GM12878 (cell line): ENCODE measurements at regions not wholly inside any gene's neighbourhood (a gene's known extent, or its start where the extent isn't known, plus 50 kb on each side); places are given as distances from the start of the nearest gene placed in this dataset.

Experiments
- ATAC-seq: fragments of 200-7000 bp; cut with Tn5 transposase; 3 replicates; pipeline ENCODE4 v1.9.1; 2020; ENCODE audit warnings: mild to moderate bottlenecking, moderate library complexity
- BruUV-seq: library from RNA; stranded (reverse); fragments of 400-500 nt; replicated peaks from 2 replicates; lab custom pipeline; 2021; lab: Mats Ljungman, UMichigan
- CTCF ChIA-PET: fragments of 300-600 bp; sonication (Branson Sonifier 250); formaldehyde crosslinking; extraction: SDS; loops from one replicate; lab custom pipeline; 2021; ENCODE audit warnings: inconsistent platforms; lab: Yijun Ruan, JAX
- POLR2A ChIA-PET: fragments of 350-600 bp; formaldehyde crosslinking; extraction: SDS; loops from one replicate; lab custom pipeline; 2021; ENCODE audit warnings: inconsistent platforms; lab: Charles Lee
- RAD21 ChIA-PET: fragments of 300-600 bp; sonication (Branson Sonifier 250); formaldehyde crosslinking; loops from one replicate; lab custom pipeline; 2023; ENCODE audit warnings: antibody characterized with exemption; ENCODE audit not compliant: unreplicated experiment; lab: Charles Lee
- SMC1A ChIA-PET: fragments of 300-600 bp; sonication (Branson Sonifier 250); formaldehyde crosslinking; loops from one replicate; lab custom pipeline; 2023; ENCODE audit not compliant: unreplicated experiment, uncharacterized antibody; lab: Charles Lee
- DNase-seq: peaks from one replicate; pipeline ENCODE4 v3.0.0-alpha.2; 2011; ENCODE audit warnings: low read depth, low spot score
- FAIRE-seq: peaks from 3 replicates; lab custom pipeline; 2011; peaks lifted over from hg19 to GRCh38; lab: Jason Lieb, UNC
- H2AFZ ChIP-seq: 2 replicates; pipeline ENCODE4 v1.6.0; 2011; ENCODE audit warnings: low read depth, low read length, control low read depth; ENCODE audit not compliant: control insufficient read depth
- H3K27ac ChIP-seq: 2 replicates; pipeline ENCODE4 v1.5.1; 2011; ENCODE audit warnings: control low read depth; ENCODE audit not compliant: control insufficient read depth, insufficient read depth
- H3K27me3 ChIP-seq, 2 experiments: replicated peaks in 1 of 2; 2 replicates each; pipeline versions ENCODE4 v1.6.0 to v1.6.1; 2011; ENCODE audit warnings: low read length in 1 of 2; ENCODE audit not compliant: control insufficient read depth in 2 of 2, insufficient read depth in 2 of 2
- H3K36me3 ChIP-seq, 2 experiments: 2 replicates each; pipeline ENCODE4 v1.5.1; 2011; ENCODE audit warnings: low read length in 1 of 2; ENCODE audit not compliant: control insufficient read depth in 2 of 2, insufficient read depth in 2 of 2
- H3K4me1 ChIP-seq: 2 replicates; pipeline ENCODE4 v1.6.1; 2011; ENCODE audit warnings: mild to moderate bottlenecking, low read length, moderate library complexity, mixed read lengths; ENCODE audit not compliant: control insufficient read depth, insufficient read depth
- H3K4me2 ChIP-seq: 2 replicates; pipeline ENCODE4 v1.6.0; 2011; ENCODE audit warnings: control low read depth; ENCODE audit not compliant: control insufficient read depth, insufficient read depth
- H3K4me3 ChIP-seq: fragments of 200-600 bp; sonication (generic); 2 replicates; pipeline ENCODE4 v1.5.1; 2016
- H3K79me2 ChIP-seq: 2 replicates; pipeline ENCODE4 v1.6.0; 2011; ENCODE audit warnings: low read length; ENCODE audit not compliant: control insufficient read depth, insufficient read depth
- H3K9ac ChIP-seq: 2 replicates; pipeline ENCODE4 v1.8.0; 2011; ENCODE audit warnings: low read length, control low read depth, mixed read lengths; ENCODE audit not compliant: control insufficient read depth, insufficient read depth
- H3K9me3 ChIP-seq: replicated peaks from 3 replicates; pipeline ENCODE4 v1.5.1; 2011; ENCODE audit warnings: mild to moderate bottlenecking, low read length; ENCODE audit not compliant: control insufficient read depth, insufficient read depth
- H4K20me1 ChIP-seq: 2 replicates; pipeline ENCODE4 v1.6.0; 2011; ENCODE audit not compliant: control insufficient read depth, insufficient read depth
- BCLAF1 ChIP-seq: fragments of 450-650 bp; IDR thresholded peaks from 2 replicates; pipeline ENCODE4 v1.6.1; 2017; ENCODE audit warnings: antibody characterized with exemption, mild to moderate bottlenecking, moderate library complexity
- BHLHE40 ChIP-seq, 2 experiments: fragments of 450-650 bp in 1 of 2; IDR thresholded peaks; 2 replicates each; pipeline ENCODE4 v1.6.1; 2011 to 2017; ENCODE audit warnings: low read depth in 2 of 2, borderline replicate concordance in 1 of 2, improper control_type of control experiment in 1 of 2, low read length in 1 of 2, mild to moderate bottlenecking in 1 of 2
- BMI1 ChIP-seq: fragments of 450-650 bp; IDR thresholded peaks from 2 replicates; pipeline ENCODE4 v1.6.1; 2016; ENCODE audit warnings: mild to moderate bottlenecking, moderate library complexity, borderline replicate concordance
- BRCA1 ChIP-seq: IDR thresholded peaks from 2 replicates; pipeline ENCODE4 v1.6.1; 2011; ENCODE audit warnings: low read depth, low read length, improper control_type of control experiment
- CBX5 ChIP-seq: sonication (generic); IDR thresholded peaks from 2 replicates; pipeline ENCODE4 v1.6.1; 2016; ENCODE audit warnings: low read depth, moderate library complexity, mild to moderate bottlenecking, inconsistent platforms
- MAX ChIP-seq: IDR thresholded peaks from 2 replicates; pipeline ENCODE4 v1.6.1; 2012; ENCODE audit warnings: low read depth, low read length, improper control_type of control experiment
- TARDBP ChIP-seq: IDR thresholded peaks from 2 replicates; pipeline ENCODE4 v1.6.1; 2016; ENCODE audit warnings: borderline replicate concordance
- YBX1 ChIP-seq: fragments of 450-650 bp; IDR thresholded peaks from 2 replicates; pipeline ENCODE4 v1.6.1; 2016; ENCODE audit warnings: antibody characterized with exemption
- WGBS: methylation state at CpG from one replicate; pipeline ENCODE4 v1.1.6; 2016; ENCODE audit warnings: low lambda C conversion rate; ENCODE audit not compliant: insufficient replicate concordance, insufficient coverage; ENCODE audit errors: missing lambda C conversion rate; 5-methylcytosine and 5-hydroxymethylcytosine counted together
- in situ Hi-C: fragments of 300-500 bp; cut with MboI; formaldehyde crosslinking; loops from 9 replicates; pipeline ENCODE4 v1.14.3; 2018; ENCODE audit warnings: mixed read lengths
- intact Hi-C: fragments of 100-400 bp; cut with micrococcal nuclease; formaldehyde crosslinking; loops from one replicate; pipeline ENCODE4 v1.14.2; 2022; ENCODE audit not compliant: unreplicated experiment
- TF ChIP-seq, protein P1 (sequence below): fragments of 450-650 bp; IDR thresholded peaks from 2 replicates; pipeline ENCODE4 v1.6.1; 2018; ENCODE audit warnings: borderline replicate concordance, mild to moderate bottlenecking; ENCODE audit not compliant: partially characterized antibody
- TF ChIP-seq, protein P2 (sequence below): IDR thresholded peaks from 2 replicates; pipeline ENCODE4 v1.6.1; 2012; ENCODE audit warnings: low read depth, low read length, improper control_type of control experiment

DNA sequence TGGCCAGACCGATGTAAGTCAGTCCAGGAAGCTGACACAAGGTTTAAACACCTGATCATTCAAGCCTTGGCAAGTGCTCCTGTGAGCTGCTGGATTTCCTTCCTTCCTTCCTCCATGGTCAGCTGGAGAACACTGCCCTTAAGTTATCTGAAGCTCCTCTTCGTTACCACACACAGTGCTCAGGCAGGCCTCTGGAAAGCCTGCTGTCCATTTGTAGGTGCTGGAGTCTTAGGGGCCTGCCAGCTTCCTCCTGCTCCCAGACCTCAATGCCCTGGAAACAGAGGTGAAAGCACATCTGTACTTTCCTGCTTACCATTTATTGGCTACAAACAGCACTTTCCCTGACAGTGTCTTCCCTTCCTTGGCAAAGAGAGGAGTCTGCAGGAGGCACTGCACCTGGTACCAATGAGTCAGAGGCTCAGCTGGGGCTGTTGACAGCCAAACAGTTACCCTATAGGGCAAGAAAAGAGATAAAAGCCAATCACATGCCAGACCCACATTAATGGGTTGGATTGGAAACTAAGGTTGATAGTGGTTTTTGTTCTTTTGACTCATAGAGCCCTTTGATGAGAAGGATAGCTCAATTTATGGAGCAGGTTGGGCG, 72.6 kb upstream of the PUM3 start:
- H3K27ac ChIP-seq, result no peak overlapping the region
- ChIA-PET RAD21 (no interaction called here), SMC1A (no interaction called here), POLR2A (no interaction called here), CTCF (no interaction called here)
- H3K4me1 ChIP-seq, result no peaks in the 10 kb centered on the region
- 26% methylated on average over 3 of the region's 3 CpGs for WGBS
- in situ Hi-C loops, result no loop called here
- no peak overlapping the region for H3K4me2 ChIP-seq
- no peaks in the 10 kb centered on the region for H3K27me3 ChIP-seq
- DNase-seq (no peak), FAIRE-seq (no peak), ATAC-seq (no peak)
- no peaks in the 10 kb centered on the region for H3K79me2 ChIP-seq
- H4K20me1 ChIP-seq, result no peaks in the 10 kb centered on the region
- H3K9me3 ChIP-seq, result no peaks in the 10 kb centered on the region
- intact Hi-C loops, result no loop called here
- BruUV-seq, result no TSS peak
- H2AFZ ChIP-seq, result no peak overlapping the region
- no peak overlapping the region for H3K4me3 ChIP-seq
- TF ChIP-seq BRCA1, result no peak
- no peak for TF ChIP-seq BCLAF1
- no peak for TF ChIP-seq YBX1
- TF ChIP-seq MAX, result no peak
- TF ChIP-seq, protein P1, sequence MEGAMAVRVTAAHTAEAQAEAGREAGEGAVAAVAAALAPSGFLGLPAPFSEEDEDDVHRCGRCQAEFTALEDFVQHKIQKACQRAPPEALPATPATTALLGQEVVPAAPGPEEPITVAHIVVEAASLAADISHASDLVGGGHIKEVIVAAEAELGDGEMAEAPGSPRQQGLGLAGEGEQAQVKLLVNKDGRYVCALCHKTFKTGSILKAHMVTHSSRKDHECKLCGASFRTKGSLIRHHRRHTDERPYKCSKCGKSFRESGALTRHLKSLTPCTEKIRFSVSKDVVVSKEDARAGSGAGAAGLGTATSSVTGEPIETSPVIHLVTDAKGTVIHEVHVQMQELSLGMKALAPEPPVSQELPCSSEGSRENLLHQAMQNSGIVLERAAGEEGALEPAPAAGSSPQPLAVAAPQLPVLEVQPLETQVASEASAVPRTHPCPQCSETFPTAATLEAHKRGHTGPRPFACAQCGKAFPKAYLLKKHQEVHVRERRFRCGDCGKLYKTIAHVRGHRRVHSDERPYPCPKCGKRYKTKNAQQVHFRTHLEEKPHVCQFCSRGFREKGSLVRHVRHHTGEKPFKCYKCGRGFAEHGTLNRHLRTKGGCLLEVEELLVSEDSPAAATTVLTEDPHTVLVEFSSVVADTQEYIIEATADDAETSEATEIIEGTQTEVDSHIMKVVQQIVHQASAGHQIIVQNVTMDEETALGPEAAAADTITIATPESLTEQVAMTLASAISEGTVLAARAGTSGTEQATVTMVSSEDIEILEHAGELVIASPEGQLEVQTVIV, result no peak
- TF ChIP-seq BMI1, result no peak
- no peak for TF ChIP-seq TARDBP
- no peak for TF ChIP-seq CBX5
- TF ChIP-seq BHLHE40 (IDR thresholded peaks at IDR 0.05; ENCODE audit: borderline replicate concordance in 1 of 2, low read depth in 2 of 2, low read length in 1 of 2), result no peak
- TF ChIP-seq, protein P2, sequence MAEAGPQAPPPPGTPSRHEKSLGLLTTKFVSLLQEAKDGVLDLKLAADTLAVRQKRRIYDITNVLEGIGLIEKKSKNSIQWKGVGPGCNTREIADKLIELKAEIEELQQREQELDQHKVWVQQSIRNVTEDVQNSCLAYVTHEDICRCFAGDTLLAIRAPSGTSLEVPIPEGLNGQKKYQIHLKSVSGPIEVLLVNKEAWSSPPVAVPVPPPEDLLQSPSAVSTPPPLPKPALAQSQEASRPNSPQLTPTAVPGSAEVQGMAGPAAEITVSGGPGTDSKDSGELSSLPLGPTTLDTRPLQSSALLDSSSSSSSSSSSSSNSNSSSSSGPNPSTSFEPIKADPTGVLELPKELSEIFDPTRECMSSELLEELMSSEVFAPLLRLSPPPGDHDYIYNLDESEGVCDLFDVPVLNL, result no peak
- no peaks in the 10 kb centered on the region for H3K36me3 ChIP-seq
- H3K9ac ChIP-seq, result no peak overlapping the region
